ENCODE measurements at regions not wholly inside any gene's neighbourhood (a gene's known extent, or its start where the extent isn't known, plus 50 kb on each side); places are given as distances from the start of the nearest gene placed in this dataset.

- no peak overlapping the region for H3K27ac ChIP-seq (ENCODE audit: low read length)
- Mint-ChIP-seq H3K27me3 (no peaks in the 10 kb centered on the region), H3K36me3 (no peaks in the 10 kb centered on the region), H3K27ac (no peak overlapping the region), H3K9me3 (peaks cover 15 to 20% (median 15%) of the 10 kb centered on the region in 3 donors), H3K4me1 (no peaks in the 10 kb centered on the region), H3K4me3 (no peak overlapping the region)
- WGBS (ENCODE audit: insufficient coverage): no CpG with 5 or more reads among the region's 2 CpGs
- H3K36me3 ChIP-seq (ENCODE audit: control insufficient read depth in 2 of 2, extremely low read depth in 1 of 2, insufficient read depth in 1 of 2, low read length in 1 of 2): no peaks in the 10 kb centered on the region
- no peaks in the 10 kb centered on the region for H3K4me1 ChIP-seq (ENCODE audit: control insufficient read depth in 1 of 2, extremely low read depth in 1 of 2, insufficient read depth in 2 of 2, low read length in 2 of 2)
- ATAC-seq (replicated peaks in 1 of 4) (no peak), DNase-seq (no peak)
- no peaks in the 10 kb centered on the region for H3K27me3 ChIP-seq (replicated peaks in 1 of 2; ENCODE audit: control insufficient read depth in 2 of 2, extremely low read depth in 1 of 2, insufficient read depth in 2 of 2, low read length in 1 of 2)
- H3K4me3 ChIP-seq (ENCODE audit: control insufficient read depth in 1 of 2, extremely low read depth in 1 of 2, low read length in 1 of 2): no peak overlapping the region
- POLR2A ChIA-PET: no interaction called here
- no peaks in the 10 kb centered on the region for H3K9me3 ChIP-seq
- CTCF ChIA-PET: no interaction called here
Observed at GRCh38 chr3:165378761-165379160, 182.6 kb upstream of the SLITRK3 start.

- no peak for ATAC-seq (replicated peaks in 1 of 4)
Observed at GRCh38 chr3:165359005-165359404, 162.8 kb upstream of the SLITRK3 start.

DNA sequence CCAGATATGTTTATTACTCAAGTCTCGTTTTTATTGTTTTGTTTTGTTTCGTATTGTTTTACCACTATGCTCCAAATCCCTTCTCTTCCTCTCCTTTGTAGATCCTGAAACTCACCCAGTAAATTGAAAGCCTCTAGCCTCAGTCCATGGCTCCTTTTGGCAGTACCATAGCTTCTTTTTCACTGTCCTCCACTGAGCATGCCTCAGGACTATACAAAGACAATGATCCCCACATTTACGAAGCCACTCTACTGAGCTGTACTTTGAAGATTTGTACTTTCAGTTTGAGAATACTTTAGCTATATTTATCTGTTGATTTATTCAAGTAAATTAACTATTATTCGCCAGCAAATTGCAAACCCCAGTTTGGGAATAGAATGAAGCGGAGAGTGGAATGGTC is 159.1 kb upstream of the SLITRK3 start:
- 85% methylated on average over 3 of the region's 5 CpGs for WGBS (ENCODE audit: insufficient coverage)
- Mint-ChIP-seq H3K36me3 (no peaks in the 10 kb centered on the region), H3K27me3 (no peaks in the 10 kb centered on the region), H3K4me3 (no peak overlapping the region), H3K9me3 (peaks cover 4 to 19% (median 9%) of the 10 kb centered on the region in 3 donors), H3K27ac (no peak overlapping the region), H3K4me1 (no peaks in the 10 kb centered on the region)
- DNase-seq (no peak), ATAC-seq (replicated peaks in 1 of 4) (no peak)
- Histone ChIP-seq H3K4me3 (ENCODE audit: control insufficient read depth in 1 of 2, extremely low read depth in 1 of 2, low read length in 1 of 2) (no peak overlapping the region), H3K27me3 (replicated peaks in 1 of 2; ENCODE audit: control insufficient read depth in 2 of 2, extremely low read depth in 1 of 2, insufficient read depth in 2 of 2, low read length in 1 of 2) (no peaks in the 10 kb centered on the region), H3K4me1 (ENCODE audit: control insufficient read depth in 1 of 2, extremely low read depth in 1 of 2, insufficient read depth in 2 of 2, low read length in 2 of 2) (no peaks in the 10 kb centered on the region), H3K9me3 (no peaks in the 10 kb centered on the region), H3K27ac (ENCODE audit: low read length) (no peak overlapping the region), H3K36me3 (ENCODE audit: control insufficient read depth in 2 of 2, extremely low read depth in 1 of 2, insufficient read depth in 1 of 2, low read length in 1 of 2) (no peaks in the 10 kb centered on the region)
- ChIA-PET POLR2A (no interaction called here), CTCF (no interaction called here)

More at GRCh38 chr3:165359005-165359404, 162.8 kb upstream of the SLITRK3 start:
- Histone ChIP-seq H3K9me3 (no peaks in the 10 kb centered on the region), H3K27me3 (replicated peaks in 1 of 2; ENCODE audit: control insufficient read depth in 2 of 2, extremely low read depth in 1 of 2, insufficient read depth in 2 of 2, low read length in 1 of 2) (no peaks in the 10 kb centered on the region), H3K4me1 (ENCODE audit: control insufficient read depth in 1 of 2, extremely low read depth in 1 of 2, insufficient read depth in 2 of 2, low read length in 2 of 2) (no peaks in the 10 kb centered on the region), H3K4me3 (ENCODE audit: control insufficient read depth in 1 of 2, extremely low read depth in 1 of 2, low read length in 1 of 2) (no peak overlapping the region), H3K36me3 (ENCODE audit: control insufficient read depth in 2 of 2, extremely low read depth in 1 of 2, insufficient read depth in 1 of 2, low read length in 1 of 2) (no peaks in the 10 kb centered on the region), H3K27ac (ENCODE audit: low read length) (no peak overlapping the region)
- no peaks in the 10 kb centered on the region for H3K27me3 Mint-ChIP-seq
- ChIA-PET POLR2A (no interaction called here), CTCF (no interaction called here)
- no peaks in the 10 kb centered on the region for H3K4me1 Mint-ChIP-seq
- H3K4me3 Mint-ChIP-seq: no peak overlapping the region
- DNase-seq: no peak
- no CpG with 5 or more reads among the region's 3 CpGs for WGBS (ENCODE audit: insufficient coverage)
- H3K36me3 Mint-ChIP-seq: no peaks in the 10 kb centered on the region
- no peak overlapping the region for H3K27ac Mint-ChIP-seq
- peaks cover 3 to 17% (median 4%) of the 10 kb centered on the region in 3 donors for H3K9me3 Mint-ChIP-seq

DNA sequence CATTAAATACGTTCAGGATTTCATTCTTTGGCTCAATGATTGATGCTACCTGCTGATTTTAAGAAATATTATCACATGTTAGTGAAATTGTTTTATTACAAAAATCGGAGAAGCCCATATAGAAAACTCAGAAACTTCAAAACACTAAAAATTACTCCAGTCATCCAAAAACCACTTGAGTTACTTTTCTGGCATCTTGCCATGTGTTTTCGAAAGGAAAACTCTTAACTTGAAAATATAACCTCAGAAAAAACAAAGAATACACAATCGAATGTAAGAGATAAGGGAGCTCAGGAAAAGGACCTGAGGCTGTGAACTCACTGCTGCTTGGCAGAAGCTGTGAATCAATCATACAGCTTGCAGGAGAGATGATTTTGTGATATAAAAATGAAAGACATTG is 151.3 kb upstream of the SLITRK3 start:
- H3K36me3 Mint-ChIP-seq: no peaks in the 10 kb centered on the region
- no peak overlapping the region for H3K4me3 Mint-ChIP-seq
- H3K36me3 ChIP-seq (ENCODE audit: control insufficient read depth in 2 of 2, extremely low read depth in 1 of 2, insufficient read depth in 1 of 2, low read length in 1 of 2): no peaks in the 10 kb centered on the region
- H3K27me3 ChIP-seq (replicated peaks in 1 of 2; ENCODE audit: control insufficient read depth in 2 of 2, extremely low read depth in 1 of 2, insufficient read depth in 2 of 2, low read length in 1 of 2): no peaks in the 10 kb centered on the region
- ATAC-seq (replicated peaks in 1 of 4) (no peak), DNase-seq (no peak)
- ChIA-PET POLR2A (no interaction called here), CTCF (no interaction called here)
- no peak overlapping the region for H3K27ac ChIP-seq (ENCODE audit: low read length)
- WGBS (ENCODE audit: insufficient coverage): no CpG with 5 or more reads among the region's 4 CpGs
- no peak overlapping the region for H3K4me3 ChIP-seq (ENCODE audit: control insufficient read depth in 1 of 2, extremely low read depth in 1 of 2, low read length in 1 of 2)
- H3K9me3 ChIP-seq: no peaks in the 10 kb centered on the region
- H3K27ac Mint-ChIP-seq: no peak overlapping the region
- H3K4me1 Mint-ChIP-seq: no peaks in the 10 kb centered on the region
- H3K9me3 Mint-ChIP-seq: peaks cover 3 to 26% (median 13%) of the 10 kb centered on the region in 3 donors
- no peaks in the 10 kb centered on the region for H3K4me1 ChIP-seq (ENCODE audit: control insufficient read depth in 1 of 2, extremely low read depth in 1 of 2, insufficient read depth in 2 of 2, low read length in 2 of 2)
- no peaks in the 10 kb centered on the region for H3K27me3 Mint-ChIP-seq

- ATAC-seq (replicated peaks in 1 of 4) (no peak), DNase-seq (no peak)
- peaks cover 6 to 19% (median 10%) of the 10 kb centered on the region in 3 donors for H3K9me3 Mint-ChIP-seq
- H3K4me3 Mint-ChIP-seq: no peak overlapping the region
- POLR2A ChIA-PET: no interaction called here
- CTCF ChIA-PET: no interaction called here
- no peaks in the 10 kb centered on the region for H3K4me1 Mint-ChIP-seq
- Histone ChIP-seq H3K9me3 (no peaks in the 10 kb centered on the region), H3K27ac (ENCODE audit: low read length) (no peak overlapping the region), H3K27me3 (replicated peaks in 1 of 2; ENCODE audit: control insufficient read depth in 2 of 2, extremely low read depth in 1 of 2, insufficient read depth in 2 of 2, low read length in 1 of 2) (no peaks in the 10 kb centered on the region), H3K36me3 (ENCODE audit: control insufficient read depth in 2 of 2, extremely low read depth in 1 of 2, insufficient read depth in 1 of 2, low read length in 1 of 2) (no peaks in the 10 kb centered on the region), H3K4me1 (ENCODE audit: control insufficient read depth in 1 of 2, extremely low read depth in 1 of 2, insufficient read depth in 2 of 2, low read length in 2 of 2) (no peaks in the 10 kb centered on the region), H3K4me3 (ENCODE audit: control insufficient read depth in 1 of 2, extremely low read depth in 1 of 2, low read length in 1 of 2) (no peak overlapping the region)
- WGBS (ENCODE audit: insufficient coverage): 100% methylated on average over 1 of the region's 4 CpGs
- H3K27me3 Mint-ChIP-seq: no peaks in the 10 kb centered on the region
- no peaks in the 10 kb centered on the region for H3K36me3 Mint-ChIP-seq
- H3K27ac Mint-ChIP-seq: no peak overlapping the region
Observed at GRCh38 chr3:165346503-165346902, 150.3 kb upstream of the SLITRK3 start.

GRCh38 chr3:165343185-165343584 is 147.0 kb upstream of the SLITRK3 start:
- H3K27ac ChIP-seq (ENCODE audit: low read length): no peak overlapping the region
- POLR2A ChIA-PET: no interaction called here
- H3K27me3 Mint-ChIP-seq: no peaks in the 10 kb centered on the region

GRCh38 chr3:165339753-165340152 is 143.6 kb upstream of the SLITRK3 start:
- Mint-ChIP-seq H3K4me1 (no peaks in the 10 kb centered on the region), H3K4me3 (no peak overlapping the region), H3K27me3 (no peaks in the 10 kb centered on the region), H3K27ac (no peak overlapping the region), H3K36me3 (no peaks in the 10 kb centered on the region), H3K9me3 (peaks cover 3 to 11% (median 6%) of the 10 kb centered on the region in 3 donors)
- Histone ChIP-seq H3K27me3 (replicated peaks in 1 of 2; ENCODE audit: control insufficient read depth in 2 of 2, extremely low read depth in 1 of 2, insufficient read depth in 2 of 2, low read length in 1 of 2) (no peaks in the 10 kb centered on the region), H3K36me3 (ENCODE audit: control insufficient read depth in 2 of 2, extremely low read depth in 1 of 2, insufficient read depth in 1 of 2, low read length in 1 of 2) (no peaks in the 10 kb centered on the region), H3K4me3 (ENCODE audit: control insufficient read depth in 1 of 2, extremely low read depth in 1 of 2, low read length in 1 of 2) (no peak overlapping the region), H3K4me1 (ENCODE audit: control insufficient read depth in 1 of 2, extremely low read depth in 1 of 2, insufficient read depth in 2 of 2, low read length in 2 of 2) (no peaks in the 10 kb centered on the region), H3K9me3 (no peaks in the 10 kb centered on the region), H3K27ac (ENCODE audit: low read length) (no peak overlapping the region)
- CTCF ChIA-PET: no interaction called here
- no CpG with 5 or more reads among the region's 1 CpG for WGBS (ENCODE audit: insufficient coverage)
- POLR2A ChIA-PET: no interaction called here
- ATAC-seq (replicated peaks in 1 of 4) (no peak), DNase-seq (no peak)

More at GRCh38 chr3:165343185-165343584, 147.0 kb upstream of the SLITRK3 start:
- no peaks in the 10 kb centered on the region for H3K4me1 ChIP-seq (ENCODE audit: control insufficient read depth in 1 of 2, extremely low read depth in 1 of 2, insufficient read depth in 2 of 2, low read length in 2 of 2)
- no peak overlapping the region for H3K4me3 ChIP-seq (ENCODE audit: control insufficient read depth in 1 of 2, extremely low read depth in 1 of 2, low read length in 1 of 2)
- CTCF ChIA-PET: no interaction called here
- no peak overlapping the region for H3K4me3 Mint-ChIP-seq
- no peaks in the 10 kb centered on the region for H3K36me3 ChIP-seq (ENCODE audit: control insufficient read depth in 2 of 2, extremely low read depth in 1 of 2, insufficient read depth in 1 of 2, low read length in 1 of 2)
- DNase-seq: no peak
- peaks cover 6 to 11% (median 7%) of the 10 kb centered on the region in 3 donors for H3K9me3 Mint-ChIP-seq
- no peaks in the 10 kb centered on the region for H3K9me3 ChIP-seq
- no peaks in the 10 kb centered on the region for H3K4me1 Mint-ChIP-seq
- no peaks in the 10 kb centered on the region for H3K36me3 Mint-ChIP-seq
- ATAC-seq (replicated peaks in 1 of 4): no peak
- WGBS (ENCODE audit: insufficient coverage): no CpG with 5 or more reads among the region's 1 CpG
- H3K27me3 ChIP-seq (replicated peaks in 1 of 2; ENCODE audit: control insufficient read depth in 2 of 2, extremely low read depth in 1 of 2, insufficient read depth in 2 of 2, low read length in 1 of 2): no peaks in the 10 kb centered on the region
- no peak overlapping the region for H3K27ac Mint-ChIP-seq

Data from T-cell (primary cell).